ENCODE measurements at regions not wholly inside any gene's neighbourhood (a gene's known extent, or its start where the extent isn't known, plus 50 kb on each side); places are given as distances from the start of the nearest gene placed in this dataset.

DNA sequence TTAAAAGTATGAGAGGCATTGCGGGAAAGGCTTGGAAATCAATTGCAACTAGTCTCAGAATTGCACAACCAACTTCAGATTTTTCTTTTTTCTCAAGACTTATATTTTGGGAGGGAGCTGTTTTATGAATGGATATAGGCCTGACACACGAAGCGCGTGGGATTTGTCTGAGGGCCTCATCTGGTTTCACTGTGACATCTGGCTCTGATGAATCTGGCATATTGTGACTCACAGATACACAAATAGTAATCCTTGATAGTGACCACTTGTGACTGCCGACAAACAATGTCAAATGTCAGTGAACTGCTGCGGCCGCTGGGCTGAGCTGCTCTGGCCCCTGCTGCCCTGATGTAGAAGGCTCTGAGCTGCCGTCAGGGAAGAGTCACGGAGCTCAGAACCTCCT is 655.1 kb downstream of the INHBA start:
- TF ChIP-seq, protein P1, sequence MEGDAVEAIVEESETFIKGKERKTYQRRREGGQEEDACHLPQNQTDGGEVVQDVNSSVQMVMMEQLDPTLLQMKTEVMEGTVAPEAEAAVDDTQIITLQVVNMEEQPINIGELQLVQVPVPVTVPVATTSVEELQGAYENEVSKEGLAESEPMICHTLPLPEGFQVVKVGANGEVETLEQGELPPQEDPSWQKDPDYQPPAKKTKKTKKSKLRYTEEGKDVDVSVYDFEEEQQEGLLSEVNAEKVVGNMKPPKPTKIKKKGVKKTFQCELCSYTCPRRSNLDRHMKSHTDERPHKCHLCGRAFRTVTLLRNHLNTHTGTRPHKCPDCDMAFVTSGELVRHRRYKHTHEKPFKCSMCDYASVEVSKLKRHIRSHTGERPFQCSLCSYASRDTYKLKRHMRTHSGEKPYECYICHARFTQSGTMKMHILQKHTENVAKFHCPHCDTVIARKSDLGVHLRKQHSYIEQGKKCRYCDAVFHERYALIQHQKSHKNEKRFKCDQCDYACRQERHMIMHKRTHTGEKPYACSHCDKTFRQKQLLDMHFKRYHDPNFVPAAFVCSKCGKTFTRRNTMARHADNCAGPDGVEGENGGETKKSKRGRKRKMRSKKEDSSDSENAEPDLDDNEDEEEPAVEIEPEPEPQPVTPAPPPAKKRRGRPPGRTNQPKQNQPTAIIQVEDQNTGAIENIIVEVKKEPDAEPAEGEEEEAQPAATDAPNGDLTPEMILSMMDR (IDR thresholded peaks at IDR 0.05), result no peak
- no peak for TF ChIP-seq EP300 (IDR thresholded peaks at IDR 0.05)
- TF ChIP-seq POLR2AphosphoS5 (IDR thresholded peaks at IDR 0.05), result no peak
- no peak for TF ChIP-seq POLR2A (IDR thresholded peaks at IDR 0.05; ENCODE audit: low read depth)
